Gastrocnemius medialis (tissue), 4 donors: ENCODE measurements at regions not wholly inside any gene's neighbourhood (a gene's known extent, or its start where the extent isn't known, plus 50 kb on each side); places are given as distances from the start of the nearest gene placed in this dataset.

Experiments used
- ATAC-seq, 2 donors: fragments of 150-250 bp; one replicate each; pipeline ENCODE4 v1.9.1; 2016
- DNase-seq, 2 donors: peaks; one replicate each; pipeline ENCODE4 v3.0.0-alpha.2; 2019
- H3K27ac ChIP-seq, 4 donors: fragments of 200-600 bp; sonication (generic); 1 replicate in 1 of 4; 2 replicates in 3 of 4; pipeline ENCODE4 v1.5.1; 2016 to 2018; ENCODE audit warnings: mild to moderate bottlenecking in 2 of 4, moderate library complexity in 1 of 4
- H3K27me3 ChIP-seq, 3 donors: fragments of 200-600 bp; sonication (generic) in 2 of 3; 1 replicate in 1 of 3; 2 replicates in 2 of 3; pipeline versions ENCODE4 v1.5.1 to v1.6.0; 2016 to 2019; ENCODE audit warnings: mild to moderate bottlenecking in 1 of 3, moderate library complexity in 1 of 3
- H3K36me3 ChIP-seq, 2 donors: fragments of 200-600 bp; sonication (generic) in 1 of 2; one replicate each; pipeline ENCODE4 v1.5.1; 2017 to 2018
- H3K4me1 ChIP-seq, 2 donors: fragments of 200-600 bp; sonication (generic) in 1 of 2; one replicate each; pipeline ENCODE4 v1.5.1; 2016 to 2017; ENCODE audit warnings: mild to moderate bottlenecking in 2 of 2
- H3K4me3 ChIP-seq, 4 donors: fragments of 200-600 bp; sonication (generic) in 3 of 4; 1 replicate in 1 of 4; 2 replicates in 3 of 4; pipeline ENCODE4 v1.5.1; 2016 to 2019; ENCODE audit warnings: mild to moderate bottlenecking in 2 of 4
- H3K9me3 ChIP-seq, 3 donors: fragments of 200-600 bp; sonication (generic) in 2 of 3; 1 replicate in 1 of 3; 2 replicates in 2 of 3; pipeline ENCODE4 v1.5.1; 2016 to 2019
- CTCF ChIP-seq, 5 experiments: fragments of 450-650 bp in 3 of 5; fragments of 200-600 bp in 2 of 5; sonication (generic) in 2 of 5; IDR thresholded peaks in 4 of 5; conservative IDR thresholded peaks in 1 of 5; 1 replicate in 4 of 5; 2 replicates in 1 of 5; pipeline ENCODE4 v1.5.1; 2016 to 2019; ENCODE audit warnings: antibody characterized with exemption in 5 of 5, mild to moderate bottlenecking in 3 of 5, moderate library complexity in 3 of 5
- POLR2A ChIP-seq, 2 donors: fragments of 450-650 bp; IDR thresholded peaks; one replicate each; pipeline ENCODE4 v1.6.1; 2017; ENCODE audit warnings: antibody characterized with exemption in 2 of 2, mild to moderate bottlenecking in 2 of 2, moderate library complexity in 2 of 2
- in situ Hi-C, 4 donors: fragments of 200-750 bp; cut with MboI; loops; one replicate each; pipeline versions ENCODE4 v1.15.0 to v1.8.0; 2017; ENCODE audit warnings: low sequenced_read_pairs in 4 of 4
- intact Hi-C: fragments of 100-400 bp; cut with DNase I; formaldehyde crosslinking; loops from one replicate; pipeline ENCODE4 v1.15.1; 2023; ENCODE audit warnings: low total_unique reads

- no peak overlapping the region for H3K4me3 ChIP-seq
- no peaks in the 10 kb centered on the region for H3K36me3 ChIP-seq
- no peaks in the 10 kb centered on the region for H3K27me3 ChIP-seq
- no peak for TF ChIP-seq CTCF (IDR thresholded peaks at IDR 0.05 in 4 of 5, conservative IDR thresholded peaks at IDR 0.05 in 1 of 5)
- no peak for TF ChIP-seq POLR2A (IDR thresholded peaks at IDR 0.05)
- H3K9me3 ChIP-seq = no peaks in the 10 kb centered on the region
- intact Hi-C loops (no loop called here), in situ Hi-C loops (no loop called here)
- ATAC-seq = no peak
- DNase-seq = no peak
- H3K4me1 ChIP-seq = no peaks in the 10 kb centered on the region
- no peak overlapping the region for H3K27ac ChIP-seq
Measured at GRCh38 chr2:144137272-144137671, 382.6 kb downstream of the ZEB2 start.

GRCh38 chr2:144136297-144137010 lies 383.5 kb downstream of the ZEB2 start:
- H3K27ac ChIP-seq = no peak overlapping the region
- intact Hi-C loops = no loop called here
- no peak for ATAC-seq

GRCh38 chr2:144133936-144134665 lies 385.8 kb downstream of the ZEB2 start:
- no peaks in the 10 kb centered on the region for H3K9me3 ChIP-seq
- intact Hi-C loops (no loop called here), in situ Hi-C loops (no loop called here)

More at GRCh38 chr2:144136297-144137010, 383.5 kb downstream of the ZEB2 start:
- no peaks in the 10 kb centered on the region for H3K4me1 ChIP-seq
- H3K4me3 ChIP-seq = no peak overlapping the region
- no peaks in the 10 kb centered on the region for H3K36me3 ChIP-seq
- DNase-seq = no peak
- no peaks in the 10 kb centered on the region for H3K9me3 ChIP-seq
- TF ChIP-seq CTCF (IDR thresholded peaks at IDR 0.05 in 4 of 5, conservative IDR thresholded peaks at IDR 0.05 in 1 of 5) (no peak), POLR2A (IDR thresholded peaks at IDR 0.05) (no peak)
- in situ Hi-C loops = no loop called here
- no peaks in the 10 kb centered on the region for H3K27me3 ChIP-seq

GRCh38 chr2:144132357-144132756 lies 387.6 kb downstream of the ZEB2 start:
- no peaks in the 10 kb centered on the region for H3K27me3 ChIP-seq
- H3K4me3 ChIP-seq = no peak overlapping the region
- in situ Hi-C loops (no loop called here), intact Hi-C loops (no loop called here)
- H3K4me1 ChIP-seq = no peaks in the 10 kb centered on the region
- no peaks in the 10 kb centered on the region for H3K9me3 ChIP-seq
- no peak overlapping the region for H3K27ac ChIP-seq
- ATAC-seq (no peak), DNase-seq (no peak)
- no peak for TF ChIP-seq POLR2A (IDR thresholded peaks at IDR 0.05)
- TF ChIP-seq CTCF (IDR thresholded peaks at IDR 0.05 in 4 of 5, conservative IDR thresholded peaks at IDR 0.05 in 1 of 5) = no peak
- no peaks in the 10 kb centered on the region for H3K36me3 ChIP-seq

More at GRCh38 chr2:144133936-144134665, 385.8 kb downstream of the ZEB2 start:
- no peaks in the 10 kb centered on the region for H3K27me3 ChIP-seq
- no peaks in the 10 kb centered on the region for H3K4me1 ChIP-seq
- no peak overlapping the region for H3K27ac ChIP-seq
- DNase-seq (no peak), ATAC-seq (no peak)
- no peak overlapping the region for H3K4me3 ChIP-seq
- no peaks in the 10 kb centered on the region for H3K36me3 ChIP-seq
- no peak for TF ChIP-seq CTCF (IDR thresholded peaks at IDR 0.05 in 4 of 5, conservative IDR thresholded peaks at IDR 0.05 in 1 of 5)
- TF ChIP-seq POLR2A (IDR thresholded peaks at IDR 0.05) = no peak
